Loucy (cell line): ENCODE measurements at regions not wholly inside any gene's neighbourhood (a gene's known extent, or its start where the extent isn't known, plus 50 kb on each side); places are given as distances from the start of the nearest gene placed in this dataset.

Experiments used
- EZH2phosphoT487 ChIP-seq: fragments of 200-600 bp; IDR thresholded peaks from 2 replicates; pipeline ENCODE4 v1.6.1; 2018; ENCODE audit warnings: antibody characterized with exemption, mild to moderate bottlenecking, moderate library complexity, borderline replicate concordance
- TF ChIP-seq, protein P1 (sequence below): fragments of 200-600 bp; sonication (generic); conservative IDR thresholded peaks from 2 replicates; pipeline ENCODE4 v1.5.1; 2014; ENCODE audit warnings: mild to moderate bottlenecking, antibody characterized with exemption, low read length

- TF ChIP-seq, protein P1, sequence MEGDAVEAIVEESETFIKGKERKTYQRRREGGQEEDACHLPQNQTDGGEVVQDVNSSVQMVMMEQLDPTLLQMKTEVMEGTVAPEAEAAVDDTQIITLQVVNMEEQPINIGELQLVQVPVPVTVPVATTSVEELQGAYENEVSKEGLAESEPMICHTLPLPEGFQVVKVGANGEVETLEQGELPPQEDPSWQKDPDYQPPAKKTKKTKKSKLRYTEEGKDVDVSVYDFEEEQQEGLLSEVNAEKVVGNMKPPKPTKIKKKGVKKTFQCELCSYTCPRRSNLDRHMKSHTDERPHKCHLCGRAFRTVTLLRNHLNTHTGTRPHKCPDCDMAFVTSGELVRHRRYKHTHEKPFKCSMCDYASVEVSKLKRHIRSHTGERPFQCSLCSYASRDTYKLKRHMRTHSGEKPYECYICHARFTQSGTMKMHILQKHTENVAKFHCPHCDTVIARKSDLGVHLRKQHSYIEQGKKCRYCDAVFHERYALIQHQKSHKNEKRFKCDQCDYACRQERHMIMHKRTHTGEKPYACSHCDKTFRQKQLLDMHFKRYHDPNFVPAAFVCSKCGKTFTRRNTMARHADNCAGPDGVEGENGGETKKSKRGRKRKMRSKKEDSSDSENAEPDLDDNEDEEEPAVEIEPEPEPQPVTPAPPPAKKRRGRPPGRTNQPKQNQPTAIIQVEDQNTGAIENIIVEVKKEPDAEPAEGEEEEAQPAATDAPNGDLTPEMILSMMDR, result no peak
- TF ChIP-seq EZH2phosphoT487, result no peak
Measured at GRCh38 chr7:41862261-41862660, 159.4 kb upstream of the INHBA start.
